ENCODE measurements at regions not wholly inside any gene's neighbourhood (a gene's known extent, or its start where the extent isn't known, plus 50 kb on each side); places are given as distances from the start of the nearest gene placed in this dataset.

DNA sequence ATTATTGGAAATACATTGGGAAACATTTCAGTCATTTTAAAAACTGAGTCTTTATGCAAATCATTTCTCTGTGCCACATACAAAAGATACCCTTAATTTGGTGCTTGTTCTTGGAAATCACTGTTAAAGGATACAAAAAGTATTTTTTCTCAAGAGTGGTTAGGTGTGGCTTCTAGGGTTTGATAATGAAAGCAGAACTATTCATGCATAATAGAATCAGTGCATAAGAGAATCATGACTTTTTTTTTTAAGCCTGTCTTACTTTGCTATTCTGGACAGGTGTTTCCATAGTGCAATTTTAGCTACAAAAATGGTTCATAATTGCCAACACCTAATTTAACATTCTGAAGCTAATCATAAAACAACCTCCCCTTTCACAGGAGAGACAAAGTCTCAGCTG is 233.0 kb upstream of the NRIP1 start:
- Histone ChIP-seq H3K4ac (ENCODE audit: low read depth, low read length) (no peak overlapping the region), H2BK120ac (ENCODE audit: low read depth, low read length, poor library complexity, severe bottlenecking) (no peak overlapping the region), H3K56ac (ENCODE audit: insufficient read length, low read depth, low read length) (no peak overlapping the region), H2BK20ac (ENCODE audit: low read depth, low read length, poor library complexity, severe bottlenecking) (no peak overlapping the region), H3K27ac (ENCODE audit: insufficient read length, low read depth, low read length) (no peak overlapping the region), H3K27me3 (ENCODE audit: insufficient read depth, low read length) (no peaks in the 10 kb centered on the region; the same call in 1 of the 2 replicates), H4K8ac (replicated peaks; ENCODE audit: insufficient read length, low read depth, low read length) (no peak overlapping the region), H3K79me2 (ENCODE audit: insufficient read depth, low read length) (no peaks in the 10 kb centered on the region), H2AFZ (ENCODE audit: low read length) (no peak overlapping the region), H2AK5ac (ENCODE audit: insufficient read length, low read length) (no peak overlapping the region), H3K9ac (ENCODE audit: extremely low read depth, insufficient read length, low read length) (no peak overlapping the region), H3K14ac (ENCODE audit: insufficient read depth, low read length) (no peak overlapping the region), H4K20me1 (ENCODE audit: control insufficient read depth, insufficient read depth, insufficient read length) (no peaks in the 10 kb centered on the region), H4K91ac (ENCODE audit: insufficient read length, low read depth, low read length) (no peak overlapping the region), H2BK15ac (ENCODE audit: low read depth, low read length) (no peak overlapping the region), H3K79me1 (ENCODE audit: insufficient read depth, low read depth, low read length, poor library complexity, severe bottlenecking) (no peaks in the 10 kb centered on the region), H4K5ac (ENCODE audit: insufficient read length, low read depth, low read length) (no peak overlapping the region), H3K4me1 (ENCODE audit: insufficient read depth, low read length) (no peaks in the 10 kb centered on the region; the same call in 1 of the 2 replicates), H3K4me2 (ENCODE audit: insufficient read depth, insufficient read length, low read length) (no peak overlapping the region), H3K18ac (ENCODE audit: insufficient read length, low read depth, low read length) (no peak overlapping the region), H2BK5ac (ENCODE audit: insufficient read length, low read length) (no peak overlapping the region), H3K23ac (ENCODE audit: insufficient read length, low read depth, low read length) (no peak overlapping the region), H2BK12ac (ENCODE audit: insufficient read length, low read depth, low read length) (no peak overlapping the region), H3T11ph (ENCODE audit: low read length) (no peak overlapping the region), H3K23me2 (ENCODE audit: insufficient read length, low read depth, low read length, poor library complexity, severe bottlenecking) (no peaks in the 10 kb centered on the region), H3K9me3 (ENCODE audit: control insufficient read depth, low read depth, low read length) (peaks cover 7% of the 10 kb centered on the region)
- no peak for DNase-seq
- peaks cover 10 to 13% of the 10 kb centered on the region in 2 experiments for H3K4me1 Mint-ChIP-seq
- TF ChIP-seq, protein P1, sequence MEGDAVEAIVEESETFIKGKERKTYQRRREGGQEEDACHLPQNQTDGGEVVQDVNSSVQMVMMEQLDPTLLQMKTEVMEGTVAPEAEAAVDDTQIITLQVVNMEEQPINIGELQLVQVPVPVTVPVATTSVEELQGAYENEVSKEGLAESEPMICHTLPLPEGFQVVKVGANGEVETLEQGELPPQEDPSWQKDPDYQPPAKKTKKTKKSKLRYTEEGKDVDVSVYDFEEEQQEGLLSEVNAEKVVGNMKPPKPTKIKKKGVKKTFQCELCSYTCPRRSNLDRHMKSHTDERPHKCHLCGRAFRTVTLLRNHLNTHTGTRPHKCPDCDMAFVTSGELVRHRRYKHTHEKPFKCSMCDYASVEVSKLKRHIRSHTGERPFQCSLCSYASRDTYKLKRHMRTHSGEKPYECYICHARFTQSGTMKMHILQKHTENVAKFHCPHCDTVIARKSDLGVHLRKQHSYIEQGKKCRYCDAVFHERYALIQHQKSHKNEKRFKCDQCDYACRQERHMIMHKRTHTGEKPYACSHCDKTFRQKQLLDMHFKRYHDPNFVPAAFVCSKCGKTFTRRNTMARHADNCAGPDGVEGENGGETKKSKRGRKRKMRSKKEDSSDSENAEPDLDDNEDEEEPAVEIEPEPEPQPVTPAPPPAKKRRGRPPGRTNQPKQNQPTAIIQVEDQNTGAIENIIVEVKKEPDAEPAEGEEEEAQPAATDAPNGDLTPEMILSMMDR (conservative IDR thresholded peaks at IDR 0.05): no peak
- H3K4me3 Mint-ChIP-seq: no peak overlapping the region
- H3K27me3 Mint-ChIP-seq (ENCODE audit: low read depth): no peaks in the 10 kb centered on the region
- no peak overlapping the region for H3K27ac Mint-ChIP-seq
- peaks cover 21 to 22% of the 10 kb centered on the region in 2 experiments for H3K9me3 Mint-ChIP-seq
- peaks cover 12 to 25% (median 14%) of the 10 kb centered on the region in 3 experiments; a peak in 5 of 7 replicates for H3K36me3 Mint-ChIP-seq (ENCODE audit: insufficient read depth in 1 of 3, low read depth in 3 of 3)
